IMR-90 (cell line): ENCODE measurements at regions not wholly inside any gene's neighbourhood (a gene's known extent, or its start where the extent isn't known, plus 50 kb on each side); places are given as distances from the start of the nearest gene placed in this dataset.

ENCODE experiments used
- BHLHE40 ChIP-seq: fragments of 150-350 bp; IDR thresholded peaks from 2 replicates; pipeline ENCODE4 v1.6.1; 2016; ENCODE audit warnings: mild to moderate bottlenecking, low read depth, low read length
- CEBPB ChIP-seq: IDR thresholded peaks from 2 replicates; pipeline ENCODE4 v1.6.1; 2012; ENCODE audit warnings: low read depth, low read length, improper control_type of control experiment
- CTCF ChIP-seq: conservative IDR thresholded peaks from 2 replicates; pipeline ENCODE4 v1.5.1; 2012; ENCODE audit warnings: mild to moderate bottlenecking, low read depth, low read length, improper control_type of control experiment
- MAZ ChIP-seq: IDR thresholded peaks from 2 replicates; pipeline ENCODE4 v1.6.1; 2012; ENCODE audit warnings: low read depth, mild to moderate bottlenecking, low read length, improper control_type of control experiment, moderate library complexity, borderline replicate concordance
- POLR2A ChIP-seq: IDR thresholded peaks from 2 replicates; pipeline ENCODE4 v1.6.1; 2012; ENCODE audit warnings: mild to moderate bottlenecking, low read depth, low read length
- RAD21 ChIP-seq: IDR thresholded peaks from 2 replicates; pipeline ENCODE4 v1.6.1; 2012; ENCODE audit warnings: low read length, improper control_type of control experiment
- USF2 ChIP-seq: fragments of 150-350 bp; IDR thresholded peaks from 2 replicates; pipeline ENCODE4 v1.6.1; 2017; ENCODE audit warnings: mild to moderate bottlenecking, antibody characterized with exemption, low read length, low read depth

GRCh38 chr18:1691863-1692262 lies 787.2 kb downstream of the ADCYAP1 start:
- TF ChIP-seq CTCF (no peak), CEBPB (no peak), USF2 (no peak), POLR2A (no peak), MAZ (no peak), BHLHE40 (no peak), RAD21 (no peak)
